Trophoblast cell (in vitro differentiated cells and primary cell): ENCODE measurements at regions not wholly inside any gene's neighbourhood (a gene's known extent, or its start where the extent isn't known, plus 50 kb on each side); places are given as distances from the start of the nearest gene placed in this dataset.

ENCODE experiments used
- DNase-seq, 2 donors: peaks; one replicate each; pipeline ENCODE4 v3.0.0-alpha.2; 2016
- H2AFZ ChIP-seq: 2 replicates; pipeline ENCODE4 v1.6.1; 2013; ENCODE audit warnings: low read length, moderate library complexity, mild to moderate bottlenecking; ENCODE audit not compliant: insufficient read depth, poor library complexity
- H2AK5ac ChIP-seq: 2 replicates; pipeline ENCODE4 v1.6.1; 2013; ENCODE audit warnings: mild to moderate bottlenecking, low read length
- H2BK120ac ChIP-seq: 2 replicates; pipeline ENCODE4 v1.6.1; 2013; ENCODE audit warnings: low read length, mild to moderate bottlenecking, moderate library complexity; ENCODE audit not compliant: insufficient read depth, poor library complexity
- H2BK12ac ChIP-seq: 2 replicates; pipeline ENCODE4 v1.6.1; 2013; ENCODE audit warnings: mild to moderate bottlenecking, low read length, moderate library complexity
- H2BK5ac ChIP-seq: 2 replicates; pipeline ENCODE4 v1.6.1; 2013; ENCODE audit warnings: low read length, low read depth, moderate library complexity, mild to moderate bottlenecking; ENCODE audit not compliant: poor library complexity
- H3K14ac ChIP-seq: 2 replicates; pipeline ENCODE4 v1.6.1; 2013; ENCODE audit warnings: mild to moderate bottlenecking, low read length
- H3K18ac ChIP-seq: 2 replicates; pipeline ENCODE4 v1.6.1; 2013; ENCODE audit warnings: mild to moderate bottlenecking, low read length
- H3K23ac ChIP-seq: 2 replicates; pipeline ENCODE4 v1.6.1; 2013; ENCODE audit warnings: low read length
- H3K27ac ChIP-seq: 2 replicates; pipeline ENCODE4 v1.5.1; 2013; ENCODE audit warnings: low read depth, mild to moderate bottlenecking, inconsistent platforms, low read length, moderate library complexity
- H3K27me3 ChIP-seq: 2 replicates; pipeline ENCODE4 v1.6.1; 2013; ENCODE audit warnings: inconsistent platforms, mild to moderate bottlenecking, low read length, moderate library complexity; ENCODE audit not compliant: insufficient read depth
- H3K36me3 ChIP-seq, 2 experiments: 1 replicate in 1 of 2; 2 replicates in 1 of 2; pipeline ENCODE4 v1.6.1; 2013; ENCODE audit warnings: low read length in 2 of 2, mild to moderate bottlenecking in 2 of 2, moderate library complexity in 1 of 2; ENCODE audit not compliant: insufficient read depth in 2 of 2, control insufficient read depth in 1 of 2
- H3K4ac ChIP-seq: 2 replicates; pipeline ENCODE4 v1.6.1; 2013; ENCODE audit warnings: low read depth, mild to moderate bottlenecking, low read length, moderate library complexity
- H3K4me1 ChIP-seq, 2 experiments: 1 replicate in 1 of 2; 2 replicates in 1 of 2; pipeline ENCODE4 v1.6.1; 2013; ENCODE audit warnings: low read length in 2 of 2, mild to moderate bottlenecking in 2 of 2, moderate library complexity in 1 of 2; ENCODE audit not compliant: insufficient read depth in 2 of 2, control insufficient read depth in 1 of 2
- H3K4me2 ChIP-seq: 2 replicates; pipeline ENCODE4 v1.6.1; 2013; ENCODE audit warnings: inconsistent platforms, mild to moderate bottlenecking, low read length, moderate library complexity
- H3K4me3 ChIP-seq: 2 replicates; pipeline ENCODE4 v1.5.1; 2013; ENCODE audit warnings: mild to moderate bottlenecking, low read depth, low read length, inconsistent platforms
- H3K79me1 ChIP-seq: one replicate; pipeline ENCODE4 v1.6.1; 2013; ENCODE audit warnings: low read length
- H3K79me2 ChIP-seq: 2 replicates; pipeline ENCODE4 v1.6.1; 2013; ENCODE audit warnings: low read length, mild to moderate bottlenecking; ENCODE audit not compliant: control insufficient read depth, insufficient read depth, poor library complexity
- H3K9ac ChIP-seq: 2 replicates; pipeline ENCODE4 v1.6.1; 2013; ENCODE audit warnings: mild to moderate bottlenecking, low read length
- H3K9me3 ChIP-seq: 2 replicates; pipeline ENCODE4 v1.6.1; 2013; ENCODE audit warnings: low read depth, mild to moderate bottlenecking, control low read depth, inconsistent platforms, low read length; ENCODE audit not compliant: insufficient read depth
- H4K12ac ChIP-seq: 2 replicates; pipeline ENCODE4 v1.6.1; 2013; ENCODE audit warnings: low read depth, mild to moderate bottlenecking, low read length, moderate library complexity
- H4K8ac ChIP-seq: 2 replicates; pipeline ENCODE4 v1.6.1; 2013; ENCODE audit warnings: low read depth, mild to moderate bottlenecking, low read length, moderate library complexity
- H4K91ac ChIP-seq: one replicate; pipeline ENCODE4 v1.6.1; 2013; ENCODE audit warnings: low read depth, mild to moderate bottlenecking, low read length, moderate library complexity
- WGBS: extraction: QIAGEN DNeasy Blood & Tissue Kit; methylation state at CpG from one replicate; pipeline ENCODE4 v1.1.7; 2013; ENCODE audit warnings: missing lambda C conversion rate; ENCODE audit not compliant: insufficient read length, insufficient coverage; ENCODE audit errors: extremely low coverage; 5-methylcytosine and 5-hydroxymethylcytosine counted together

DNA sequence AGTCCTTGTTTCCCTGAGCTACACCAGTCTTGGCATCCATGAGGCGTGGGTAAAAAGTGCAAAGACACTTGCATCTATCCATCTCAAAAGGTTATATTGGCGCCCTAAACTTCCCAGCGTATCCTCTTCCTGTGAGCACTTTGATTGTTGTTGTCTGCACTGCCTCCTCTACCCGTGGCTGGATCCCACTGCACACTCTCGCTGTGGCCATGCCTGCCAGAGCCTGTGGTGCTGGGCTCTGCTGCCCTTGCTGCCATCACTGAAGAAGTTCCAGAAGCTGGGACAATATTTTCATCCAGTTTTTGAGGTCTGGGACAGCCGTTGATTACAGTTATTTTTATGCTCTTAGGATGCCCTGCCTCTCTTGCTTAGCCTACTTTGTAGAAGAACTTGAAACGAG, 85.3 kb upstream of the PCGF5 start:
- Histone ChIP-seq H4K12ac (no peak overlapping the region), H2BK120ac (no peak overlapping the region), H3K4me3 (no peak overlapping the region), H2AFZ (no peak overlapping the region), H3K14ac (no peak overlapping the region), H2BK5ac (no peak overlapping the region), H4K91ac (no peak overlapping the region), H3K79me1 (no peaks in the 10 kb centered on the region), H2BK12ac (no peak overlapping the region), H2AK5ac (no peak overlapping the region), H4K8ac (no peak overlapping the region), H3K79me2 (no peaks in the 10 kb centered on the region), H3K9ac (no peak overlapping the region), H3K23ac (no peak overlapping the region), H3K27ac (no peak overlapping the region), H3K4me1 (no peaks in the 10 kb centered on the region), H3K9me3 (no peaks in the 10 kb centered on the region), H3K4me2 (no peak overlapping the region), H3K4ac (no peak overlapping the region), H3K36me3 (no peaks in the 10 kb centered on the region), H3K18ac (no peak overlapping the region), H3K27me3 (no peaks in the 10 kb centered on the region)
- WGBS = no CpG with 5 or more reads among the region's 7 CpGs
- DNase-seq = no peak

DNA sequence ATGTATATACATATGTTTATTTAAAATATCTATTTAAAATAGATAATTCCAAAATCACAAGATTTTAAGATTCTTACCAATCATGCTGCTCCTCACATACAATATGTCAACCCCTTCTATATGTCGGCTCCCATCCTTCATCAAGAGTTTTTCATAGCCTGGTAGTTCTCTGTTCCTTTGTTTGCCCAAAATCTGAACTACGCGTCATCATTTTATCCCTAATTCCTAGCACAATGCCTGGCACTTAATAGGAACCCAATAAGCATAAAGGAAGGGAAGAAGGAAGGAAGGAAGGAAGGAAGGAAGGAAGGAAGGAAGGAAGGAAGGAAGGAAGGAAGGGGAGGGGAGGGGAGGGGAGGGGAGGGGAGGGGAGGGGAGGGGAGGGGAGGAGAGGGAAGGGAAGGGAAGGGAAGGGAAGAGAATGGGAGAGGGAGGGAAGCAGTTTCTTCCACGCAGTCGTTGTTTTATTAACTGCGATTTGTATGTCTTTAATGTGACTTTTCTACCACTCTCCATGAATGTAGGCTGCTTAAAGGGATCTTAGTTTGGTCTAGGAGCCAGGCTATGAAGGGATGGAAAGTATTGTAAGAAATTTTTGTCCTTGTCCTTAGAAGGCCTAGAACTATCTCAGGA, 83.3 kb upstream of the PCGF5 start:
- H3K79me2 ChIP-seq = no peaks in the 10 kb centered on the region
- no peak overlapping the region for H4K12ac ChIP-seq
- H3K23ac ChIP-seq = no peak overlapping the region
- no peaks in the 10 kb centered on the region for H3K4me1 ChIP-seq
- H2AK5ac ChIP-seq = no peak overlapping the region
- H2BK120ac ChIP-seq = no peak overlapping the region
- H3K79me1 ChIP-seq = no peaks in the 10 kb centered on the region
- WGBS = no CpG with 5 or more reads among the region's 6 CpGs
- no peak overlapping the region for H3K4me2 ChIP-seq
- H3K9ac ChIP-seq = no peak overlapping the region
- no peak overlapping the region for H2BK5ac ChIP-seq
- H3K36me3 ChIP-seq = no peaks in the 10 kb centered on the region
- H4K91ac ChIP-seq = no peak overlapping the region
- no peak overlapping the region for H3K4ac ChIP-seq
- H2BK12ac ChIP-seq = no peak overlapping the region
- no peak overlapping the region for H3K18ac ChIP-seq
- no peaks in the 10 kb centered on the region for H3K9me3 ChIP-seq
- H4K8ac ChIP-seq = no peak overlapping the region
- H2AFZ ChIP-seq = no peak overlapping the region
- H3K27ac ChIP-seq = no peak overlapping the region
- H3K27me3 ChIP-seq = no peaks in the 10 kb centered on the region
- no peak overlapping the region for H3K14ac ChIP-seq
- DNase-seq = no peak
- H3K4me3 ChIP-seq = no peak overlapping the region

GRCh38 chr10:91137822-91138221, 82.6 kb upstream of the PCGF5 start:
- Histone ChIP-seq H2BK12ac (no peak overlapping the region), H3K79me1 (no peaks in the 10 kb centered on the region), H3K18ac (no peak overlapping the region), H3K79me2 (no peaks in the 10 kb centered on the region), H3K4ac (no peak overlapping the region), H2BK120ac (no peak overlapping the region), H3K9me3 (no peaks in the 10 kb centered on the region), H3K4me2 (no peak overlapping the region), H4K91ac (no peak overlapping the region), H4K8ac (no peak overlapping the region), H3K4me3 (no peak overlapping the region), H2AFZ (no peak overlapping the region), H3K27ac (no peak overlapping the region), H3K36me3 (no peaks in the 10 kb centered on the region), H3K4me1 (no peaks in the 10 kb centered on the region), H4K12ac (no peak overlapping the region), H3K9ac (no peak overlapping the region), H3K23ac (no peak overlapping the region), H3K14ac (no peak overlapping the region), H2BK5ac (no peak overlapping the region), H3K27me3 (no peaks in the 10 kb centered on the region), H2AK5ac (no peak overlapping the region)
- DNase-seq = no peak
- WGBS = no CpG with 5 or more reads among the region's 1 CpG

DNA sequence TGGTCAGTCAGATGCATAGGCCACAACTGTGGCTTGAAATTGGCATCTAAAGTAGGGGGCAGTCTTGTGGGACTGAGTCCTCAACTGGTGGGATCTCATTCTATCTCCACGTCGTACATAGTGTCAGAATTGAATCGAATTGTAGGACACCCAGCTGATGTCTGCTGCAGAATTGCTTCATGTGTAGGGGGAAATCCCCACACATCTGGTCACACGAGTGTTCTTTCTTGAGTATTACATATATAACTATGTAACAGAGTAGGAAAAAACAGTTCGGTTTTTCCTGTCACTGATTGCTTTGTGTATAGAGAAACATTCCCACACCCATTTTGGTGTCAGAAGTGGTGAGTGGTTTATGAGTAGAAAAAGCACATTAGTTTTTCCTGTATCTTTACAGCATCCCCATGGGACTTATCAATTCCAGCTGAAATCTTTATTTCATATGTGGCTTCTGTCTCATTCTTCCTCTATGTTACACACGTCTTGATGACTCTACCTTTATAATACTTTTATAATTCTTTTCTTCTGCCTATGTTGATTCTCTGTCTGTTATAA, 79.4 kb upstream of the PCGF5 start:
- no CpG with 5 or more reads among the region's 6 CpGs for WGBS
- H3K9ac ChIP-seq = no peak overlapping the region
- no peak overlapping the region for H2AFZ ChIP-seq
- no peak overlapping the region for H3K18ac ChIP-seq
- H4K8ac ChIP-seq = no peak overlapping the region
- no peak for DNase-seq
- H2BK5ac ChIP-seq = no peak overlapping the region
- no peak overlapping the region for H3K4ac ChIP-seq
- H2BK12ac ChIP-seq = no peak overlapping the region
- H3K14ac ChIP-seq = no peak overlapping the region
- H3K23ac ChIP-seq = no peak overlapping the region
- H3K79me1 ChIP-seq = no peaks in the 10 kb centered on the region
- H4K91ac ChIP-seq = no peak overlapping the region
- no peaks in the 10 kb centered on the region for H3K79me2 ChIP-seq
- no peak overlapping the region for H2AK5ac ChIP-seq
- H3K27ac ChIP-seq = no peak overlapping the region
- no peak overlapping the region for H4K12ac ChIP-seq
- H3K4me3 ChIP-seq = no peak overlapping the region
- no peaks in the 10 kb centered on the region for H3K4me1 ChIP-seq
- H3K4me2 ChIP-seq = no peak overlapping the region
- no peaks in the 10 kb centered on the region for H3K9me3 ChIP-seq
- no peaks in the 10 kb centered on the region for H3K36me3 ChIP-seq
- H3K27me3 ChIP-seq = no peaks in the 10 kb centered on the region
- H2BK120ac ChIP-seq = no peak overlapping the region
